Astrocyte (in vitro differentiated cells and primary cell): ENCODE measurements at regions not wholly inside any gene's neighbourhood (a gene's known extent, or its start where the extent isn't known, plus 50 kb on each side); places are given as distances from the start of the nearest gene placed in this dataset.

Experiments
- DNase-seq: peaks from one replicate; pipeline ENCODE4 v3.0.0-alpha.2; 2010; ENCODE audit warnings: low read depth
- FAIRE-seq: peaks from 2 replicates; lab custom pipeline; 2011; peaks lifted over from hg19 to GRCh38; lab: Jason Lieb, UNC
- H2AFZ ChIP-seq: 2 replicates; pipeline ENCODE4 v1.6.0; 2012; ENCODE audit warnings: low read depth, low read length, inconsistent platforms
- H3K27ac ChIP-seq: 2 replicates; pipeline ENCODE4 v1.5.1; 2011; ENCODE audit warnings: low read depth, low read length, inconsistent platforms
- H3K27me3 ChIP-seq: 2 replicates; pipeline ENCODE4 v1.6.0; 2011; ENCODE audit warnings: low read length, inconsistent platforms; ENCODE audit not compliant: insufficient read depth
- H3K36me3 ChIP-seq: 2 replicates; pipeline ENCODE4 v1.5.1; 2011; ENCODE audit warnings: low read length, inconsistent platforms; ENCODE audit not compliant: insufficient read depth
- H3K4me1 ChIP-seq: 2 replicates; pipeline ENCODE4 v1.5.1; 2011; ENCODE audit warnings: low read length, inconsistent platforms; ENCODE audit not compliant: insufficient read depth
- H3K4me2 ChIP-seq: 2 replicates; pipeline ENCODE4 v1.6.0; 2012; ENCODE audit warnings: low read length, inconsistent platforms
- H3K4me3 ChIP-seq: 2 replicates; pipeline ENCODE4 v1.5.1; 2011; ENCODE audit warnings: low read depth, mild to moderate bottlenecking, low read length, inconsistent platforms; ENCODE audit not compliant: insufficient read depth
- H3K79me2 ChIP-seq: 2 replicates; pipeline ENCODE4 v1.6.0; 2012; ENCODE audit warnings: mild to moderate bottlenecking, low read length, inconsistent platforms; ENCODE audit not compliant: insufficient read depth
- H3K9ac ChIP-seq: 2 replicates; pipeline ENCODE4 v1.6.0; 2012; ENCODE audit warnings: mild to moderate bottlenecking, low read length, inconsistent platforms
- H3K9me3 ChIP-seq: 2 replicates; pipeline ENCODE4 v1.5.1; 2012; ENCODE audit warnings: low read depth, mild to moderate bottlenecking, low read length, inconsistent platforms; ENCODE audit not compliant: insufficient read depth
- H4K20me1 ChIP-seq: 2 replicates; pipeline ENCODE4 v1.6.0; 2012; ENCODE audit warnings: low read length, inconsistent platforms; ENCODE audit not compliant: insufficient read depth
- H3K27ac Mint-ChIP-seq: one replicate; pipeline ENCODE4 v1.8.0; 2021; ENCODE audit warnings: mild to moderate bottlenecking, mixed read lengths; ENCODE audit not compliant: unreplicated experiment
- H3K27me3 Mint-ChIP-seq: one replicate; pipeline ENCODE4 v1.8.0; 2021; ENCODE audit warnings: low read depth, mixed read lengths; ENCODE audit not compliant: unreplicated experiment
- H3K36me3 Mint-ChIP-seq: one replicate; pipeline ENCODE4 v1.8.0; 2021; ENCODE audit warnings: low read depth, mixed read lengths; ENCODE audit not compliant: unreplicated experiment
- H3K4me1 Mint-ChIP-seq: one replicate; pipeline ENCODE4 v1.8.0; 2021; ENCODE audit warnings: low read depth, mixed read lengths; ENCODE audit not compliant: unreplicated experiment
- H3K4me3 Mint-ChIP-seq: one replicate; pipeline ENCODE4 v1.8.0; 2021; ENCODE audit warnings: mild to moderate bottlenecking, moderate library complexity, mixed read lengths; ENCODE audit not compliant: unreplicated experiment
- H3K9me3 Mint-ChIP-seq: one replicate; pipeline ENCODE4 v1.8.0; 2021; ENCODE audit warnings: mild to moderate bottlenecking, mixed read lengths; ENCODE audit not compliant: unreplicated experiment
- EZH2 ChIP-seq: IDR thresholded peaks from 2 replicates; pipeline ENCODE4 v1.6.1; 2012; ENCODE audit warnings: mild to moderate bottlenecking, low read length, inconsistent platforms; ENCODE audit not compliant: insufficient read depth
- TF ChIP-seq, protein P1 (sequence below): IDR thresholded peaks from 2 replicates; pipeline ENCODE4 v1.5.1; 2011; ENCODE audit warnings: low read depth, mild to moderate bottlenecking, inconsistent platforms, low read length, moderate library complexity; ENCODE audit not compliant: insufficient read depth

- Mint-ChIP-seq H3K4me3 (no peak overlapping the region), H3K36me3 (no peaks in the 10 kb centered on the region), H3K27me3 (peaks cover under 1% of the 10 kb centered on the region), H3K27ac (no peak overlapping the region), H3K9me3 (peaks cover 13% of the 10 kb centered on the region), H3K4me1 (no peaks in the 10 kb centered on the region)
- Histone ChIP-seq H3K36me3 (no peaks in the 10 kb centered on the region), H3K9ac (no peak overlapping the region), H3K79me2 (no peaks in the 10 kb centered on the region), H3K4me1 (no peaks in the 10 kb centered on the region), H3K9me3 (no peaks in the 10 kb centered on the region), H4K20me1 (no peaks in the 10 kb centered on the region), H3K4me3 (no peak overlapping the region), H3K4me2 (no peak overlapping the region), H3K27ac (no peak overlapping the region), H3K27me3 (no peaks in the 10 kb centered on the region), H2AFZ (no peak overlapping the region)
- no peak for FAIRE-seq
- TF ChIP-seq EZH2: no peak
- TF ChIP-seq, protein P1, sequence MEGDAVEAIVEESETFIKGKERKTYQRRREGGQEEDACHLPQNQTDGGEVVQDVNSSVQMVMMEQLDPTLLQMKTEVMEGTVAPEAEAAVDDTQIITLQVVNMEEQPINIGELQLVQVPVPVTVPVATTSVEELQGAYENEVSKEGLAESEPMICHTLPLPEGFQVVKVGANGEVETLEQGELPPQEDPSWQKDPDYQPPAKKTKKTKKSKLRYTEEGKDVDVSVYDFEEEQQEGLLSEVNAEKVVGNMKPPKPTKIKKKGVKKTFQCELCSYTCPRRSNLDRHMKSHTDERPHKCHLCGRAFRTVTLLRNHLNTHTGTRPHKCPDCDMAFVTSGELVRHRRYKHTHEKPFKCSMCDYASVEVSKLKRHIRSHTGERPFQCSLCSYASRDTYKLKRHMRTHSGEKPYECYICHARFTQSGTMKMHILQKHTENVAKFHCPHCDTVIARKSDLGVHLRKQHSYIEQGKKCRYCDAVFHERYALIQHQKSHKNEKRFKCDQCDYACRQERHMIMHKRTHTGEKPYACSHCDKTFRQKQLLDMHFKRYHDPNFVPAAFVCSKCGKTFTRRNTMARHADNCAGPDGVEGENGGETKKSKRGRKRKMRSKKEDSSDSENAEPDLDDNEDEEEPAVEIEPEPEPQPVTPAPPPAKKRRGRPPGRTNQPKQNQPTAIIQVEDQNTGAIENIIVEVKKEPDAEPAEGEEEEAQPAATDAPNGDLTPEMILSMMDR: no peak
- DNase-seq: no peak
Measured at GRCh38 chr4:14841801-14842768, 160.2 kb upstream of the CPEB2 start.

GRCh38 chr4:14842964-14843630 is 159.2 kb upstream of the CPEB2 start:
- no peaks in the 10 kb centered on the region for H3K27me3 ChIP-seq
- no peaks in the 10 kb centered on the region for H4K20me1 ChIP-seq
- H2AFZ ChIP-seq: no peak overlapping the region
- DNase-seq (no peak), FAIRE-seq (no peak)
- no peak for TF ChIP-seq EZH2
- TF ChIP-seq, protein P1: no peak
- no peak overlapping the region for H3K4me2 ChIP-seq
- H3K4me1 ChIP-seq: no peaks in the 10 kb centered on the region
- no peaks in the 10 kb centered on the region for H3K36me3 ChIP-seq
- Mint-ChIP-seq H3K36me3 (no peaks in the 10 kb centered on the region), H3K27ac (no peak overlapping the region), H3K27me3 (peaks cover 7% of the 10 kb centered on the region), H3K9me3 (peaks cover 16% of the 10 kb centered on the region), H3K4me1 (no peaks in the 10 kb centered on the region), H3K4me3 (no peak overlapping the region)
- H3K9me3 ChIP-seq: no peaks in the 10 kb centered on the region
- no peaks in the 10 kb centered on the region for H3K79me2 ChIP-seq
- H3K9ac ChIP-seq: no peak overlapping the region
- H3K4me3 ChIP-seq: no peak overlapping the region
- H3K27ac ChIP-seq: no peak overlapping the region
